ENCODE measurements at regions not wholly inside any gene's neighbourhood (a gene's known extent, or its start where the extent isn't known, plus 50 kb on each side); places are given as distances from the start of the nearest gene placed in this dataset.

DNA sequence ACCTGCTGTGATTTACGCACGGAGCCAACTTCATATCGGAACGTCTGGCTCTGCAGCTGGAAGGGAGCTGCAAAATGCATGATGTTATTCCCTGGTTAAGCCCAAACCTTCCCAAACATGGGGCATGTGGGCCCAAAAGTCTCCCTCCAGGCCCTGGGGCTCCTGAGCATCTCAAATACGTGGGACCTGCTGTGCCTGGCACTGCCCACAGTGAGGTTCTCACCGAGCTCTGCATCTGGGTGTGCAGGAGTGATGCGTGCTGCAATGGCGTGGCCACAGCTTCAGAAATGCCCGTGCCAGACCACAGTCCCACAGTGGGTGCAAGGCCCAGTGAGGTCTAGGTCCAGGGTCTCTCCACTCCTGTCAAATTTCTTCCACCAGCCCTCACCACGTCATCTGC is 503.3 kb downstream of the EIPR1 start:
- no TSS peak for BruUV-seq (replicated peaks)
- CTCF ChIA-PET, result interaction anchor here (0.5 kb wide), 1 partner anchor 775 kb away, joined by 3 read pairs; no protein-coding TSS in a partner anchor
- TF ChIP-seq, protein P1, sequence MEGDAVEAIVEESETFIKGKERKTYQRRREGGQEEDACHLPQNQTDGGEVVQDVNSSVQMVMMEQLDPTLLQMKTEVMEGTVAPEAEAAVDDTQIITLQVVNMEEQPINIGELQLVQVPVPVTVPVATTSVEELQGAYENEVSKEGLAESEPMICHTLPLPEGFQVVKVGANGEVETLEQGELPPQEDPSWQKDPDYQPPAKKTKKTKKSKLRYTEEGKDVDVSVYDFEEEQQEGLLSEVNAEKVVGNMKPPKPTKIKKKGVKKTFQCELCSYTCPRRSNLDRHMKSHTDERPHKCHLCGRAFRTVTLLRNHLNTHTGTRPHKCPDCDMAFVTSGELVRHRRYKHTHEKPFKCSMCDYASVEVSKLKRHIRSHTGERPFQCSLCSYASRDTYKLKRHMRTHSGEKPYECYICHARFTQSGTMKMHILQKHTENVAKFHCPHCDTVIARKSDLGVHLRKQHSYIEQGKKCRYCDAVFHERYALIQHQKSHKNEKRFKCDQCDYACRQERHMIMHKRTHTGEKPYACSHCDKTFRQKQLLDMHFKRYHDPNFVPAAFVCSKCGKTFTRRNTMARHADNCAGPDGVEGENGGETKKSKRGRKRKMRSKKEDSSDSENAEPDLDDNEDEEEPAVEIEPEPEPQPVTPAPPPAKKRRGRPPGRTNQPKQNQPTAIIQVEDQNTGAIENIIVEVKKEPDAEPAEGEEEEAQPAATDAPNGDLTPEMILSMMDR (IDR thresholded peaks at IDR 0.05; ENCODE audit: unreplicated experiment), result no peak
- no peaks in the 10 kb centered on the region for H3K4me1 Mint-ChIP-seq (ENCODE audit: insufficient read depth, unreplicated experiment)
- no peak overlapping the region for H3K4me3 Mint-ChIP-seq (ENCODE audit: unreplicated experiment)
- no peak overlapping the region for H3K27ac Mint-ChIP-seq (ENCODE audit: low read depth, unreplicated experiment)
- peaks cover 10% of the 10 kb centered on the region for H3K9me3 Mint-ChIP-seq (ENCODE audit: unreplicated experiment)
- no peaks in the 10 kb centered on the region for H3K36me3 Mint-ChIP-seq (ENCODE audit: insufficient read depth, unreplicated experiment)
- no peaks in the 10 kb centered on the region for H3K27me3 Mint-ChIP-seq (ENCODE audit: insufficient read depth, unreplicated experiment)
- no peak for DNase-seq (ENCODE audit: unreplicated experiment)
- intact Hi-C loops (cut with micrococcal nuclease), result no loop called here
- POLR2A ChIA-PET, result no interaction called here

DNA sequence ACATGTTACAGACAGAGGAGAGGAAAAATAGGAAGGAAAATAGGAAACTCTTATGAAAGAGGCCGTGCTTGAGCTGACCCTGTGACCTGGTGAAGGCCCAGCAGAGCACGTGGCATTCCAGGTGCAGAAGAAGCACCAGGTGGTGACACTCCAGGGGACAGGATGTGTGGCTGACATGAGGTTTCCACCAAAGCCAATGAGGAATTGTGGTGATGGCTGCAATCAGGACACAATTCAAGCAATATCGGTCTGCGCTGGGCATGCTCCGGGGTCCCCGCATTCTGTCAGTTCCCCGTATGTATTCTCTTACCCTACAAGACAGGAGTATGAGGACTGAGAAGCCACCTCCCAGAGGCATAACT is 504.2 kb downstream of the EIPR1 start:
- CTCF ChIA-PET, result no interaction called here

DNA sequence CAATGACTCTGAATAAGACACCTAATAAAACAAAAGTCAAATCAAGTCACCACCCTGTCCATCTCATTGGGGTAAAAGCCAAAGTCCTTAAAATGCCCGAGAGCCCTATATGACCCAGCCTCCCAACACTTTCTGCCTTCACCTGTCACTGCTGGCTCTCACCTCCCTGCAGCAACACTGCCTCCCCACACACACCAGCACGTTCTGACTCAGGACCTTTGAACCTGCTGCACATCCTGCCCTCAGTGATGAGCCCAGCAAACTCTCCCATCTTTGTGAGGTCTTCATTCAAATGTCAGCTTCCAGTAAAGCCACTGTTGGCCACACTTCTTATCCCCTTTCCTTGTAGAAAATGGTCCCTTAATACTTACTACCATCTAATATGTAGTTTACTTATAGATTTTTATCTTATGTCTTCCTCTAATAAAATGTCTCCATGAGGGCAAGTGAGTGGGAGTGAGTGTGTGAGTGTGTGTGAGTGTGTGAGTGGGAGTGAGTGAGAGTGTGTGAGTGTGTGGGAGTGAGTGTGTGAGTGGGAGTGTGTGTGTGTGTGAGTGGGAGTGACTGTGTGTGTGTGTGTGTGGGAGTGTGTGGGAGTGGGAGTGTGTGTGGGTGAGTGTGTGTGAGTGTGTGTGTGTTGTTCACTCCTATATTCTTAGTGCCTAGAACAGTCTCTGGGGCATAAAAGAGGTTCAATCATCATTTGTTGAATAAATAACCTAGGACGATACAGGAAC is 504.7 kb downstream of the EIPR1 start:
- no TSS peak for BruUV-seq (replicated peaks)
- Mint-ChIP-seq H3K4me1 (ENCODE audit: insufficient read depth, unreplicated experiment) (no peaks in the 10 kb centered on the region), H3K27ac (ENCODE audit: low read depth, unreplicated experiment) (no peak overlapping the region), H3K9me3 (ENCODE audit: unreplicated experiment) (peaks cover 10% of the 10 kb centered on the region), H3K4me3 (ENCODE audit: unreplicated experiment) (no peak overlapping the region), H3K36me3 (ENCODE audit: insufficient read depth, unreplicated experiment) (no peaks in the 10 kb centered on the region), H3K27me3 (ENCODE audit: insufficient read depth, unreplicated experiment) (no peaks in the 10 kb centered on the region)
- ChIA-PET POLR2A (no interaction called here), CTCF (no interaction called here)
- DNase-seq (ENCODE audit: unreplicated experiment), result no peak
- TF ChIP-seq, protein P1 (IDR thresholded peaks at IDR 0.05; ENCODE audit: unreplicated experiment), result no peak
- intact Hi-C loops (cut with micrococcal nuclease), result no loop called here

More for the DNA sequence above, 504.2 kb downstream of the EIPR1 start:
- BruUV-seq (replicated peaks), result no TSS peak
- peaks cover 10% of the 10 kb centered on the region for H3K9me3 Mint-ChIP-seq (ENCODE audit: unreplicated experiment)
- H3K27ac Mint-ChIP-seq (ENCODE audit: low read depth, unreplicated experiment), result no peak overlapping the region
- intact Hi-C loops (cut with micrococcal nuclease), result no loop called here
- no peaks in the 10 kb centered on the region for H3K4me1 Mint-ChIP-seq (ENCODE audit: insufficient read depth, unreplicated experiment)
- TF ChIP-seq, protein P1 (IDR thresholded peaks at IDR 0.05; ENCODE audit: unreplicated experiment), result no peak
- H3K36me3 Mint-ChIP-seq (ENCODE audit: insufficient read depth, unreplicated experiment), result no peaks in the 10 kb centered on the region
- POLR2A ChIA-PET, result no interaction called here
- H3K4me3 Mint-ChIP-seq (ENCODE audit: unreplicated experiment), result no peak overlapping the region
- no peaks in the 10 kb centered on the region for H3K27me3 Mint-ChIP-seq (ENCODE audit: insufficient read depth, unreplicated experiment)
- no peak for DNase-seq (ENCODE audit: unreplicated experiment)

DNA sequence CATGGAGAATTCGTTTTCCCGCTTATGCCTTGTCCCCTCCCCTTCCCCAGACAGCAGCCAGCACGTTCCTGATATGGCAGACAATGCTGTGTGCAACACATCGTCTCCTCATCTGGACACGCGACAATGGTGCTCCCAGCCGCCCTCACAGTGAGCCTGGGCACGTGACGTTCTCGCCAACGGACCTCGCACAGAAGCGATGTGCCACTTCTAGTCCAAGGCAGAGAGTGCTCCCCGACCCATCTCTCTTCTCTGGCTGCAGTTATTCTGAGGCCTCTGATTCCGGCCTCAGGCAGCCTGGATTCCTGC is 505.4 kb downstream of the EIPR1 start:
- Mint-ChIP-seq H3K4me1 (ENCODE audit: insufficient read depth, unreplicated experiment) (no peaks in the 10 kb centered on the region), H3K4me3 (ENCODE audit: unreplicated experiment) (no peak overlapping the region), H3K9me3 (ENCODE audit: unreplicated experiment) (peaks cover 10% of the 10 kb centered on the region), H3K36me3 (ENCODE audit: insufficient read depth, unreplicated experiment) (no peaks in the 10 kb centered on the region), H3K27me3 (ENCODE audit: insufficient read depth, unreplicated experiment) (no peaks in the 10 kb centered on the region), H3K27ac (ENCODE audit: low read depth, unreplicated experiment) (no peak overlapping the region)
- BruUV-seq (replicated peaks), result no TSS peak
- POLR2A ChIA-PET, result no interaction called here
- intact Hi-C loops (cut with micrococcal nuclease), result no loop called here
- DNase-seq (ENCODE audit: unreplicated experiment), result no peak
- TF ChIP-seq, protein P1 (IDR thresholded peaks at IDR 0.05; ENCODE audit: unreplicated experiment), result no peak
- CTCF ChIA-PET, result no interaction called here

Data from MCF 10A (cell line).